Forelimb muscle (tissue), 1 donor: ENCODE measurements at regions not wholly inside any gene's neighbourhood (a gene's known extent, or its start where the extent isn't known, plus 50 kb on each side); places are given as distances from the start of the nearest gene placed in this dataset.
"Not testable (repeated sequence)": the region's sequence is repeated elsewhere in the genome, so short reads cannot be mapped to it uniquely, and the experiment has no call there.

ENCODE experiments used
- DNase-seq: peaks from one replicate; pipeline ENCODE4 v3.0.0-alpha.2; 2013; ENCODE audit warnings: low read depth

- no peak for DNase-seq
These were observed 53.1 kb upstream of the SEPTIN5 start for GRCh38 chr22:19661156-19661555.

- not testable (repeated sequence) for DNase-seq
These were observed 52.1 kb upstream of the SEPTIN5 start for GRCh38 chr22:19662049-19662684.

- no peak for DNase-seq
These were observed 51.0 kb upstream of the SEPTIN5 start for GRCh38 chr22:19663286-19663815.

GRCh38 chr22:19663821-19664355, 50.4 kb upstream of the SEPTIN5 start:
- no peak for DNase-seq

- no peak for DNase-seq
These were observed 49.9 kb upstream of the SEPTIN5 start for GRCh38 chr22:19664406-19664805.
